Stimulated activated CD8-positive, alpha-beta memory T cell treated with anti-CD3 and anti-CD28 coated beads, Interleukin-2, amount 100 ng/mL, for 48 hours (primary cell): ENCODE measurements at regions not wholly inside any gene's neighbourhood (a gene's known extent, or its start where the extent isn't known, plus 50 kb on each side); places are given as distances from the start of the nearest gene placed in this dataset.
"Not testable (repeated sequence)": the region's sequence is repeated elsewhere in the genome, so short reads cannot be mapped to it uniquely, and the experiment has no call there.

ENCODE experiments used
- DNase-seq, 2 donors: peaks; one replicate each; pipeline ENCODE4 v3.0.0-alpha.2; 2020; ENCODE audit warnings: low read depth in 2 of 2

- no peak for DNase-seq
Measured at GRCh38 chr20:1810926-1811620, 84.1 kb upstream of the SIRPA start.

GRCh38 chr20:1810572-1810925, 84.7 kb upstream of the SIRPA start:
- DNase-seq, result no peak

GRCh38 chr20:1809611-1810510, 85.3 kb upstream of the SIRPA start:
- no peak for DNase-seq

- DNase-seq, result no peak
Measured at GRCh38 chr20:1809131-1809572, 86.1 kb upstream of the SIRPA start.

GRCh38 chr20:1808101-1808500, 87.1 kb upstream of the SIRPA start:
- no peak for DNase-seq

GRCh38 chr20:1807394-1807793, 87.8 kb upstream of the SIRPA start:
- DNase-seq, result no peak

DNA sequence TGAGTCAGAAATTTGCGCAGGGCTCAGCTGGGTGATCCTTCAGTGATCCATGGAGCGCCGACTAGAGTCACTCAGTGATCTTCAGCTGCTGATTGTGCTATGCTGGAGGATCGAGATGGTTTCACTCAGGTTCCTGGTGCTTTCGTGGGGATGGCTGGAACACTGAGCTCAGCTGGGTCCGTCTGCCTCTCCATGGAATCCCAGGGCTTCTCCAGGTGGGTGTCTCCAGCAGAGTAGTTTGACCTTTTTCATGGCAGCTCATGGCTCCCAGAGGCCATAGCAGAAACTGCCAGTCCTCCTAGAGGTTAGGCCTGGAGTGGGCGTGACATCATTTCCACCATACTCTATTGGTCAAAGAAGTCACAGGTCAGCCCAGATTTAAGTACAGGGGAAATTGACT, 88.8 kb upstream of the SIRPA start:
- DNase-seq, result no peak

DNA sequence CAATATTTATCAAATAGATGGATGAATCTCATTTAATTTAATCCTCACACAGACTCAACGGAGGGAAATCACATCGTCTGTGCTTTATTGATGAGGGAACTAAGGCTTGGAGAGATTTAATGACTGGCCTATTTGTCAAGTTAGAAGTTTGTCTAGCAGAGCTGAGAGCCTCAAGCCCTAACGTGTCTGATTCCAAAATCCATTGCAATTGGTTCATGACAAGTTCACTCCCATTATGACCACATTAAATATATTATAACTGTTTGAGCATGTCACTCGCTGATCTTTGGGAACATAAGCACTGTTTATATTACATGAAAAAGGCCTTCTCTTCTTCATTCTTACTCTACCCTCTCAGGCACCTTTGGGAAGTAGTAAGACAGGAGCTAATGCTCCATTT, 89.4 kb upstream of the SIRPA start:
- DNase-seq, result no peak

DNA sequence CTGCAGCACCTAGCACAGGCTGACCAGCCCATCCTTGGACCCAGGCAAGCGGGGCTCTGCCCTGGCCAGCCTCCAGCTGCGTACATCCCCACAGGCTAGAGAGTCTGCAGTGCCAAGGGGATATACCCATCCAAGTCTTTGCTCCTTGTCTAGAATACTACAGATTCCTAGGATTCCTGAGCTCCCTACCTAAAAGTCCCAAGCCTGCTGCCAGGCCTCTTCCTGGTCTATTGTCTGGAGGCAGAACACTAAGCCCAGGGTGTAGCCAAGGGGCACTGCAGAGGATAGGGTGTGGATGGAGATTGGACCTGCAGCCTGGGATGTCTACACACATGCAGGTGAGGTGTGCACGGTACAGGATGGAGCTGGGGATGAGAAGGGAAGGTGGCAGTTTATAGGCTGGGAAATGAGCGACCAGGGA, 90.0 kb upstream of the SIRPA start:
- no peak for DNase-seq

GRCh38 chr20:1804554-1804956, 90.7 kb upstream of the SIRPA start:
- no peak for DNase-seq

GRCh38 chr20:1803932-1804501, 91.2 kb upstream of the SIRPA start:
- no peak for DNase-seq

DNA sequence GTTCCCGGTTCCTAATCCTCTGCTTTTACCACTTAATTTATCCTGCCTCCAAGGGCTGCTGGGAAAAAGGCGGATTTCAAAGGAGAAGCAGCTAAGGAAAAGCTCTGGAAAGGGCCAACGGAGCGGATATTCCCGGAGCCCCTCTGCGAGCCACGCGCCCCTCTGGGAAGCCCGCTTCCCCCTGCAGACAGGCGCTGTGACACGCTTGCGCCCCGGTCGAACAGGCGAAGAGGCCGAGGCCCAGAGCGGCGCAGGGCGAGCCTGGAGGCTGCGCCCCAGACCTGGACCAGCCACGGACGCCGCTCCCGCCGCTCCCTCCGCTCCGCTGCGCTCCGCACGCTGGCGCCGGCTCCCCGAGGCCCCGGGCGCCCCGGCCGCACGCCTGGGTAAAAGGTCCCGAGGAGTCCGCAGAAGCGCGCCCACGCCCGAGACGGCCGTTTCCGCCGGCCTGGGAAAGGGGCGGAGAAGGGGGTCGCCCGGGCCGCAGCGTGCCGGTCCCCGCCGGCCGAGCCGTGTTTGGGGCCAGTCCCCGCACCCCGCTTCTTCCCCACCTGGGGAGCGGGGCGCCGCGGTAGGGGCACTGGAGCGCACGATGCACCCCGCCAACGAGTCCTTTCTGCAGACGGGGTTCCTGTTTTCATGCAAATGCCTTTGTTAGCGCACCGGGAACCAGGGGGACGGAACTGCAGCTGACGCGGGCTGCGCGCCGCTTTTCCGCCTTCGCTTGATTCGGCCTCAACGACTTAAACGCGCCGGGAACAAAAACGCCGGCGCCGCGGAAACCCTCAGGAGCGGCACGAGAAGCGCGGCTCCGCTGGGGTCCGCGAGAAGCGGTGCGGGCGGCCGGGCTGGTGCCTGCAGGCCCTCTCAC, 91.9 kb upstream of the SIRPA start:
- DNase-seq, result no peak

DNA sequence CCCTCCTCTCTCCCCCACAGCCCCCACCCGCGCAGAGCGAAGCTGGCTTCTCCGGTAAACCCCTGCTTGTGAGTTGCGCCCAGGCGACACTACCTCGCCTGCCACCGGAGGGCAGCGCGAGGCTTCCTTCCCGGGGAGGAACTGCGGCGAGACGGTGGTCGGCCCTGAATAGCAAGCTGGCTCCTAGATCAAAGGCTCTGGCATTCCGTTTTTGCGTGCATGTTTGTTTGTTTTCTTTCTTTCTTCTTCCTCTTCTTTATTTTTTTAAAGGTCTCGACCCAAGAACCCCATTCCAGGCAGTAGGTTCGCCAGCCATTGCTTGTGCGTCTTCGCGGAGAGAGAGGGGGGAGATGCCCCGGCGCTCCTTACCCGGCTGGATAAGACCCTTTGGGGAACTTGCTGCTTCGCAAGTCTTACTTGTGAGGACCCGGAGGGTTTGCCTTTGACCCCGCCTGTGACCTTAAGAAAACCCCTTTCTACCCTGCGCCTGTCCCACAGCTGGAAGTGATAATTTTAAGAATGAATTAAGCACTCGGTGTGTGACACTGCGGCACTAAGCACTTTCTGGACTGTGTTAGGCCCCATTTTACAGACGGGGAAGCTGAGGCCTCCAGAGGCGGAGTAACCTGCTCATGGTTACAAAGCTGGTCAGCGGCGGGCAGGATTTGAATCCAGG, 92.7 kb upstream of the SIRPA start:
- DNase-seq, result peak; percentile 30 to 31

- DNase-seq, result no peak
Measured at GRCh38 chr20:1801929-1802306, 93.3 kb upstream of the SIRPA start.

GRCh38 chr20:1801225-1801928, 93.8 kb upstream of the SIRPA start:
- DNase-seq, result no peak

GRCh38 chr20:1800777-1801176, 94.4 kb upstream of the SIRPA start:
- DNase-seq, result no peak

- DNase-seq, result no peak
Measured at GRCh38 chr20:1800180-1800579, 95.0 kb upstream of the SIRPA start.

- not testable (repeated sequence) for DNase-seq
Measured at GRCh38 chr20:1799746-1800145, 95.5 kb upstream of the SIRPA start.

DNA sequence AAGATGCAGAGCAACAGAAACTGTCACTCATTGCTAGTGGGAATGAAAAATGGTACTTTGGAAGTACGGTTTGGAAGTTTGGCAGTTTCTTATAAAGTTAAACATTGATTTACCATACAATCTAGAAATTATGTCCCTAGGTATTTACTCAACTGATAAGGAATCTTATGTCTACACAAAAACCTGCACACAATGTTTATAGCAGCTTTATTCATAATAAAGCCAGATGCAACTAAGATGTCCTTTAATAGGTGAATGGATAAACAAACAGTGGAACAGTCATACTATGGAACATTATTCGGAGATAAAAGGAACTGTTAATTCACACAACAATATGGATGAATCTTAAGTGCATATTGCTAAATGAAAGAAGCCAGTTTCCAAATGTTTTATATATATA, 96.2 kb upstream of the SIRPA start:
- DNase-seq, result no peak

GRCh38 chr20:1793821-1794220, 101.4 kb upstream of the SIRPA start:
- DNase-seq, result no peak

- DNase-seq, result no peak
Measured at GRCh38 chr20:1792274-1792673, 102.9 kb upstream of the SIRPA start.
